Activated CD8-positive, alpha-beta T cell treated with anti-CD3 and anti-CD28 coated beads for 36 hours (primary cell): ENCODE measurements at regions not wholly inside any gene's neighbourhood (a gene's known extent, or its start where the extent isn't known, plus 50 kb on each side); places are given as distances from the start of the nearest gene placed in this dataset.

Experiments used
- ATAC-seq: fragments of 200-7000 bp; cut with Tn5 transposase; one replicate; pipeline ENCODE4 v1.10.0; 2021; ENCODE audit warnings: mild to moderate bottlenecking, moderate library complexity
- CTCF ChIA-PET: fragments of 350-600 bp; sonication (Branson Sonifier 250); formaldehyde crosslinking; loops from one replicate; lab custom pipeline; 2021; ENCODE audit warnings: antibody characterized with exemption; lab: Charles Lee
- POLR2A ChIA-PET: fragments of 350-600 bp; sonication (Branson Sonifier 250); formaldehyde crosslinking; loops from one replicate; lab custom pipeline; 2021; ENCODE audit warnings: antibody characterized with exemption; lab: Charles Lee
- DNase-seq: peaks from one replicate; pipeline ENCODE4 v3.0.0-alpha.2; 2020
- H3K27ac Mint-ChIP-seq: one replicate; pipeline ENCODE4 v1.8.0; 2021; ENCODE audit warnings: mild to moderate bottlenecking, mixed read lengths
- H3K27me3 Mint-ChIP-seq: one replicate; pipeline ENCODE4 v1.8.0; 2021; ENCODE audit warnings: mixed read lengths
- H3K36me3 Mint-ChIP-seq: one replicate; pipeline ENCODE4 v1.8.0; 2021; ENCODE audit warnings: low read depth, mixed read lengths
- H3K4me1 Mint-ChIP-seq: one replicate; pipeline ENCODE4 v1.8.0; 2021; ENCODE audit warnings: low read depth, mixed read lengths
- H3K4me3 Mint-ChIP-seq: one replicate; pipeline ENCODE4 v1.8.0; 2021; ENCODE audit warnings: mild to moderate bottlenecking, moderate library complexity, mixed read lengths
- H3K9me3 Mint-ChIP-seq: one replicate; pipeline ENCODE4 v1.8.0; 2021; ENCODE audit warnings: mixed read lengths
- CTCF ChIP-seq: fragments of 200-600 bp; IDR thresholded peaks from one replicate; pipeline ENCODE4 v1.8.0; 2022; ENCODE audit warnings: antibody characterized with exemption, mild to moderate bottlenecking
- intact Hi-C: fragments of 100-400 bp; cut with micrococcal nuclease; formaldehyde crosslinking; loops from one replicate; pipeline ENCODE4 v1.10.0; 2022

DNA sequence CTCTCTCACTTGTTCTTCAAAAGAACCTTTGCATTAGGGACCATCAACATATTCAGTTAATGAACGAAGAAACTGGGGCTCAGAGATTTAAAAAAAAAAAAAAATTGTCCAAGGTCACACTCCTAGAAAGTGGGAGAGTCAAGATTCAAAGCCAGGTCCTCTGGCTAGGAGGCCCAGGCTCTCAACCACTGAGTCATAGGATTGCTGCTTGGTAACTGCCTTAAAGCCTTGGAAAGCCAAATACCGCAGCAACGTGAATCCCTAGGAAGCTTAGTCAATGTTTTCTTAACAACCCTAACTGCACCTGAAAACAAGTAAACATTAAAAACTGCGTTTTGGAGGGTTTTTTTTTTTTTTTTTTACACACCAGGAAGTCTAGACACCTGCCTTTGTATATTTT, 156.8 kb downstream of the WNT5A start:
- no peak for TF ChIP-seq CTCF
- CTCF ChIA-PET = no interaction called here
- Mint-ChIP-seq H3K27me3 (no peaks in the 10 kb centered on the region), H3K9me3 (no peaks in the 10 kb centered on the region), H3K36me3 (no peaks in the 10 kb centered on the region), H3K27ac (no peak overlapping the region), H3K4me1 (no peaks in the 10 kb centered on the region), H3K4me3 (no peak overlapping the region)
- POLR2A ChIA-PET = no interaction called here
- intact Hi-C loops = no loop called here
- no peak for ATAC-seq
- no peak for DNase-seq

DNA sequence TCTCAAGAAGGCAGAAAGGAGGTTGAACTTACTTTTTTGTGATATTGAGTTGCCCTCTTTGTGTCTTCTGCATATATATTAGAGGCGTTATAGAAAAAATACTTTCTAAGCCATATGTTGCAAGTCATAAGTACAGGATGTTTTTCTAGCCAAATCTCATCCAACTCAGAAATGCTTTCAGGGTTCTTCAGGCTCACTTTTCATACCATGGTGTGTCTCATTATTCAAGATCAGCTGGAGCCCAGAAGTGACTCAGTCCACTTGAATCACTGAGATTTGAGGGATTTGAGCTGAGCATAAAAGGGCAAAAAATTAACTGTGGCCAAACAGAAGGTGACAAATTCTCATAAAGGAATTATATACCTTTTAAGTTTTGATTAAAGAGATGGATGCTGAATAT, 157.3 kb downstream of the WNT5A start:
- Mint-ChIP-seq H3K4me1 (no peaks in the 10 kb centered on the region), H3K27ac (no peak overlapping the region), H3K27me3 (no peaks in the 10 kb centered on the region), H3K36me3 (no peaks in the 10 kb centered on the region), H3K9me3 (no peaks in the 10 kb centered on the region), H3K4me3 (no peak overlapping the region)
- no peak for TF ChIP-seq CTCF
- ATAC-seq (no peak), DNase-seq (no peak)
- intact Hi-C loops = no loop called here
- ChIA-PET CTCF (no interaction called here), POLR2A (no interaction called here)

DNA sequence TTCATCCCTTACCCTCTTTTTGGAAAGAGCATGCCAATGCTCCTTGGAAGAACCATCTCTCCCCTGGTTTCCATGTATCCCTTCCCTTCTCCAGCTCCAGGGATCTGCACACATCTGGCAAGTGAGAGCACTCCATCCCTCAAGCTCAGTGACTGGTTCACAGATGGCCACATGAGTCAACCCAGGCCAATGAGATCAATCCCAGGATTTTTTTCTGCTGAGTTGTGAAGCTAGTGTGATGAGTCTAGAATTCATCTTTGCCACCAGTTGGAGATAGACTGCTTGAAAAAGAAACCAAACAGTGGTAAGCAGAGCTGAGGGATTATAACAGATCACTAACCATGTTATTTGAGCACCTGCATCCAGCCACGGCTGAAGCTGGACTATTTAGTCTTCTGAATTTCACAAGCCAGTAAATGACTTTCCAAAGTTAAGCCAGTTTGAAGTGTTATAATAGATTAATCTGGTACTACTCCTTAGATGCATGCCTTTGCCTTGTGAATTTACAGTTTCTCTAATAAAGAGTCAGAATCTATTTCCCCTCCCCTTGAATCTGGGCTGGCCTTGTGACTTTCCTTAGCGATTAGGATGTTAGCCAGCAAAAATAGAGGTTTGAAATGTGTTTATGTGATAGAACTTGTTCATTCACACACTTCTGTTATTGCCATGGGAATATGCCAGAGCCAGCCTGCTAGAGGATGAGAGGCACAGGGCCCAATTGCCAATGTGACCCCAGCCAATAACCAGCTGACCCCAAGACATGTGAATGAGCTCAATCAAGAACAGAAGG, 159.8 kb downstream of the WNT5A start:
- no peaks in the 10 kb centered on the region for H3K36me3 Mint-ChIP-seq

GRCh38 chr3:55322638-55323037, 164.5 kb downstream of the WNT5A start:
- no peaks in the 10 kb centered on the region for H3K36me3 Mint-ChIP-seq
- POLR2A ChIA-PET = no interaction called here
- ATAC-seq = no peak
- no peaks in the 10 kb centered on the region for H3K27me3 Mint-ChIP-seq
- H3K4me1 Mint-ChIP-seq = no peaks in the 10 kb centered on the region
- H3K9me3 Mint-ChIP-seq = peaks cover 2% of the 10 kb centered on the region
- H3K4me3 Mint-ChIP-seq = no peak overlapping the region
- no peak for TF ChIP-seq CTCF
- CTCF ChIA-PET = no interaction called here
- intact Hi-C loops = no loop called here
- no peak for DNase-seq
- H3K27ac Mint-ChIP-seq = no peak overlapping the region

More for the DNA sequence above, 159.8 kb downstream of the WNT5A start:
- no peak for TF ChIP-seq CTCF
- no peaks in the 10 kb centered on the region for H3K9me3 Mint-ChIP-seq
- H3K4me3 Mint-ChIP-seq = no peak overlapping the region
- no peak overlapping the region for H3K27ac Mint-ChIP-seq
- POLR2A ChIA-PET = no interaction called here
- intact Hi-C loops = no loop called here
- CTCF ChIA-PET = no interaction called here
- ATAC-seq = no peak
- H3K27me3 Mint-ChIP-seq = no peaks in the 10 kb centered on the region
- H3K4me1 Mint-ChIP-seq = no peaks in the 10 kb centered on the region
- no peak for DNase-seq

- ATAC-seq (no peak), DNase-seq (no peak)
- TF ChIP-seq CTCF = no peak
- Mint-ChIP-seq H3K36me3 (no peaks in the 10 kb centered on the region), H3K9me3 (peaks cover 2% of the 10 kb centered on the region), H3K27ac (no peak overlapping the region), H3K27me3 (no peaks in the 10 kb centered on the region), H3K4me3 (no peak overlapping the region), H3K4me1 (no peaks in the 10 kb centered on the region)
- POLR2A ChIA-PET = no interaction called here
- CTCF ChIA-PET = no interaction called here
- intact Hi-C loops = no loop called here
Observed at GRCh38 chr3:55320928-55321327, 166.2 kb downstream of the WNT5A start.
